ENCODE measurements at regions not wholly inside any gene's neighbourhood (a gene's known extent, or its start where the extent isn't known, plus 50 kb on each side); places are given as distances from the start of the nearest gene placed in this dataset.

DNA sequence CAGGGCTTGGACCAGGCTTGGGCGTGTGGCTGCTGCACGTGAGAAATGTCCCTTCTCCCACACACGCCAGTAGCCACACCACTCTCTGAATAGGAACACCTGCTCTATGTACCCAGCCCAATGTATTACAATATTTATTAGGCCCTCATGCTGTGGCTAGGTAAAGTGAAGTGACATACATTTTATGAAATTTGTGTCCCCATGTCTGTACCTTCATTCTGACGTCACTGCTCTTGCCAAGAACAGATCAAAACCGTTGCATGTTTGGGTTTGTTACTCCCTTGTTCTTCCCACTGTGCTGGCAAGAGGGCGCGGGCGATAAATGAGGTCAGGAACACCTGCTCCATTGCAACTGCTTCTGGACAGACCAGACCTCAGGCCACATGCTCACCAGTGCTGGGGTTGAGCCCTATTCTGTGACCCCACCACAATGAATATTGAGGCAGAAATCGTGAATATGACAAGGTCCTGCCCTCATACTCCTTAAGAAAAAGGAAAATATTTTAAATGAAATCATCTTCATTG, 436.4 kb upstream of the SALL3 start:
- no peaks in the 10 kb centered on the region for H4K20me1 ChIP-seq (ENCODE audit: control insufficient read depth, extremely low read depth, insufficient read depth, low read length)

DNA sequence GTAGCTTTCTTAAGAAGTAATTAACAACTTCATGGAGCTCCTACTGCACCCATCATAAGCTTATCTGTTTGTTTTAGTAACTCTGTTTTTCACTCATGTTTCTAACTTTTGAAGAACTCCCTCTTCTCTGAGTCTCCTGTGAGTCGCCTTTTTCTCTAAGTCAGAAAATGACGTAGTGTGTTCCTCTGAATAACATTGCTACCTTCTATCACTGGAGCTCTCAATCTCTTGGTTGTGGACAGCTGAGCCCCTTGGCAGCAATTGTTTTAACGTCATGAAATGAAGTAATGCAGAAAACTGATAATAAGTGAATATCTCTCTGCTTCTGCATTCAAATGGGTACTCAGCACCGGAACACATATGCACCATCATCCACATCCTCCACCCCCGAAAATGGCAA, 433.3 kb upstream of the SALL3 start:
- dilution Hi-C loops (cut with MboI; ENCODE audit: extremely low pct_ligation_motif_present, low sequenced_read_pairs): no loop called here
- Histone ChIP-seq H3K4me1 (ENCODE audit: control insufficient read depth, extremely low read depth, insufficient read depth, low read length) (no peaks in the 10 kb centered on the region), H3K79me2 (ENCODE audit: control insufficient read depth, insufficient read depth, low read length) (no peaks in the 10 kb centered on the region), H3K9me3 (ENCODE audit: control insufficient read depth, low read depth, low read length) (peaks cover 19% of the 10 kb centered on the region), H3K9me1 (ENCODE audit: control insufficient read depth, extremely low read depth, insufficient read depth, low read length) (no peaks in the 10 kb centered on the region), H3K9ac (ENCODE audit: control insufficient read depth, extremely low read depth, insufficient read depth, low read length) (no peak overlapping the region), H3K36me3 (ENCODE audit: control insufficient read depth in 2 of 2, extremely low read depth in 1 of 2, insufficient read depth in 2 of 2, low read length in 2 of 2) (no peaks in the 10 kb centered on the region), H3K4me3 (ENCODE audit: control insufficient read depth in 2 of 3, extremely low read depth in 1 of 3, insufficient read depth in 2 of 3, low read depth in 1 of 3, low read length in 3 of 3) (no peak overlapping the region), H3K4me2 (ENCODE audit: control insufficient read depth, extremely low read depth, insufficient read depth, low read depth, low read length) (no peak overlapping the region), H4K20me1 (ENCODE audit: control insufficient read depth, extremely low read depth, insufficient read depth, low read length) (no peaks in the 10 kb centered on the region), H3K27me3 (ENCODE audit: control insufficient read depth, extremely low read depth, insufficient read depth, low read length) (no peaks in the 10 kb centered on the region), H2AFZ (ENCODE audit: control insufficient read depth, low read length) (no peak overlapping the region), H3K27ac (ENCODE audit: control insufficient read depth, insufficient read depth, low read length) (no peak overlapping the region)
- FAIRE-seq (no peak), DNase-seq (ENCODE audit: low read depth, low spot score) (no peak)
- no peak for TF ChIP-seq EZH2 (IDR thresholded peaks at IDR 0.05; ENCODE audit: low read length)
- TF ChIP-seq, protein P1, sequence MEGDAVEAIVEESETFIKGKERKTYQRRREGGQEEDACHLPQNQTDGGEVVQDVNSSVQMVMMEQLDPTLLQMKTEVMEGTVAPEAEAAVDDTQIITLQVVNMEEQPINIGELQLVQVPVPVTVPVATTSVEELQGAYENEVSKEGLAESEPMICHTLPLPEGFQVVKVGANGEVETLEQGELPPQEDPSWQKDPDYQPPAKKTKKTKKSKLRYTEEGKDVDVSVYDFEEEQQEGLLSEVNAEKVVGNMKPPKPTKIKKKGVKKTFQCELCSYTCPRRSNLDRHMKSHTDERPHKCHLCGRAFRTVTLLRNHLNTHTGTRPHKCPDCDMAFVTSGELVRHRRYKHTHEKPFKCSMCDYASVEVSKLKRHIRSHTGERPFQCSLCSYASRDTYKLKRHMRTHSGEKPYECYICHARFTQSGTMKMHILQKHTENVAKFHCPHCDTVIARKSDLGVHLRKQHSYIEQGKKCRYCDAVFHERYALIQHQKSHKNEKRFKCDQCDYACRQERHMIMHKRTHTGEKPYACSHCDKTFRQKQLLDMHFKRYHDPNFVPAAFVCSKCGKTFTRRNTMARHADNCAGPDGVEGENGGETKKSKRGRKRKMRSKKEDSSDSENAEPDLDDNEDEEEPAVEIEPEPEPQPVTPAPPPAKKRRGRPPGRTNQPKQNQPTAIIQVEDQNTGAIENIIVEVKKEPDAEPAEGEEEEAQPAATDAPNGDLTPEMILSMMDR (optimal IDR thresholded peaks at IDR 0.05 in 1 of 3, IDR thresholded peaks at IDR 0.05 in 1 of 3, conservative IDR thresholded peaks at IDR 0.05 in 1 of 3; ENCODE audit: extremely low read depth in 1 of 3, insufficient read depth in 2 of 3, low read length in 3 of 3): no peak

More for the DNA sequence above, 436.4 kb upstream of the SALL3 start:
- H2AFZ ChIP-seq (ENCODE audit: control insufficient read depth, low read length): no peak overlapping the region
- no peak for FAIRE-seq
- no peak overlapping the region for H3K4me2 ChIP-seq (ENCODE audit: control insufficient read depth, extremely low read depth, insufficient read depth, low read depth, low read length)
- H3K9ac ChIP-seq (ENCODE audit: control insufficient read depth, extremely low read depth, insufficient read depth, low read length): no peak overlapping the region
- no peak overlapping the region for H3K4me3 ChIP-seq (ENCODE audit: control insufficient read depth in 2 of 3, extremely low read depth in 1 of 3, insufficient read depth in 2 of 3, low read depth in 1 of 3, low read length in 3 of 3)
- DNase-seq (ENCODE audit: low read depth, low spot score): no peak
- no peaks in the 10 kb centered on the region for H3K4me1 ChIP-seq (ENCODE audit: control insufficient read depth, extremely low read depth, insufficient read depth, low read length)
- dilution Hi-C loops (cut with MboI; ENCODE audit: extremely low pct_ligation_motif_present, low sequenced_read_pairs): no loop called here
- peaks cover 8% of the 10 kb centered on the region for H3K9me3 ChIP-seq (ENCODE audit: control insufficient read depth, low read depth, low read length)
- H3K9me1 ChIP-seq (ENCODE audit: control insufficient read depth, extremely low read depth, insufficient read depth, low read length): no peaks in the 10 kb centered on the region
- no peaks in the 10 kb centered on the region for H3K79me2 ChIP-seq (ENCODE audit: control insufficient read depth, insufficient read depth, low read length)
- no peaks in the 10 kb centered on the region for H3K36me3 ChIP-seq (ENCODE audit: control insufficient read depth in 2 of 2, extremely low read depth in 1 of 2, insufficient read depth in 2 of 2, low read length in 2 of 2)
- H3K27ac ChIP-seq (ENCODE audit: control insufficient read depth, insufficient read depth, low read length): no peak overlapping the region
- no peak for TF ChIP-seq EZH2 (IDR thresholded peaks at IDR 0.05; ENCODE audit: low read length)
- TF ChIP-seq, protein P1 (optimal IDR thresholded peaks at IDR 0.05 in 1 of 3, IDR thresholded peaks at IDR 0.05 in 1 of 3, conservative IDR thresholded peaks at IDR 0.05 in 1 of 3; ENCODE audit: extremely low read depth in 1 of 3, insufficient read depth in 2 of 3, low read length in 3 of 3): no peak
- no peaks in the 10 kb centered on the region for H3K27me3 ChIP-seq (ENCODE audit: control insufficient read depth, extremely low read depth, insufficient read depth, low read length)

All from keratinocyte (primary cell).